Thymus (tissue), 11 donors: ENCODE measurements at regions not wholly inside any gene's neighbourhood (a gene's known extent, or its start where the extent isn't known, plus 50 kb on each side); places are given as distances from the start of the nearest gene placed in this dataset.
A peak's percentile ranks its signal among the peaks of the same experiment; 100 is the strongest.

Experiments used
- DNase-seq, 9 donors: peaks; one replicate each; pipeline ENCODE4 v3.0.0-alpha.2; 2013; ENCODE audit warnings: low spot score in 9 of 9, low read depth in 6 of 9, missing footprints in 1 of 9
- H3K27ac ChIP-seq, 2 donors: one replicate each; pipeline ENCODE4 v1.5.1; 2013; ENCODE audit warnings: control low read depth in 1 of 2, low read depth in 1 of 2, low read length in 1 of 2, mild to moderate bottlenecking in 1 of 2, moderate library complexity in 1 of 2
- H3K27me3 ChIP-seq, 2 donors: one replicate each; pipeline ENCODE4 v1.5.1; 2013; ENCODE audit warnings: low read length in 1 of 2; ENCODE audit not compliant: control insufficient read depth in 2 of 2, insufficient read depth in 1 of 2
- H3K36me3 ChIP-seq, 2 donors: one replicate each; pipeline ENCODE4 v1.5.1; 2013; ENCODE audit warnings: low read length in 1 of 2, mild to moderate bottlenecking in 1 of 2, moderate library complexity in 1 of 2; ENCODE audit not compliant: control insufficient read depth in 2 of 2, insufficient read depth in 2 of 2
- H3K4me1 ChIP-seq, 2 donors: one replicate each; pipeline ENCODE4 v1.5.1; 2013; ENCODE audit warnings: low read length in 2 of 2; ENCODE audit not compliant: control insufficient read depth in 2 of 2, insufficient read depth in 2 of 2
- H3K4me3 ChIP-seq, 2 donors: one replicate each; pipeline ENCODE4 v1.5.1; 2013; ENCODE audit warnings: low read length in 2 of 2, control low read depth in 1 of 2, mild to moderate bottlenecking in 1 of 2
- H3K9me3 ChIP-seq, 2 donors: one replicate each; pipeline ENCODE4 v1.5.1; 2013; ENCODE audit warnings: low read length in 1 of 2, mild to moderate bottlenecking in 1 of 2; ENCODE audit not compliant: control insufficient read depth in 2 of 2, insufficient read depth in 1 of 2
- WGBS: extraction: QIAGEN DNeasy Blood & Tissue Kit; methylation state at CpG from one replicate; pipeline ENCODE4 v1.1.7; 2013; 5-methylcytosine and 5-hydroxymethylcytosine counted together
- donor health status: healthy.

DNA sequence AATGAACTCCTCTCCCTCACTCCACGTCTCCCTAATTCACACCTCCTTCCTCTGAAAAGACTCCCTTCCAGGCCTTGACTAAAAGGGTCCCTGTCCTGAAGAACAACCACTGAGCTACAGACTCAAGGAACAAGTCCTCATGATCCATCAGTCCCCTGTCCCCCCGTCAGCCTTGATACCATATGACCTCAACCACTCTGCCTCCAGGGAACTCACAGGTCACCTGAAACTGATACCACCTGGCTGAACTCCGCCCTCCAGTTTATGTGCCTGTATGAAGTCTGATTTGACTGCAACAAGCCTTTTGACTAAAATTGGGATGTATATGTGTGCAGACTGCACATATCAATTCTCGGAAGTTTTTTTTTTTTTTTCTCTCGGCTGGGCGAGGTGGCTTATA is 88.7 kb downstream of the UGCG start:
- Histone ChIP-seq H3K4me1 (peaks cover 0 to 21% of the 10 kb centered on the region in 2 donors), H3K4me3 (no peak overlapping the region), H3K27me3 (no peaks in the 10 kb centered on the region), H3K9me3 (no peaks in the 10 kb centered on the region), H3K27ac (no peak overlapping the region), H3K36me3 (no peaks in the 10 kb centered on the region)
- 93% methylated on average over 6 of the region's 6 CpGs for WGBS
- no peak for DNase-seq

DNA sequence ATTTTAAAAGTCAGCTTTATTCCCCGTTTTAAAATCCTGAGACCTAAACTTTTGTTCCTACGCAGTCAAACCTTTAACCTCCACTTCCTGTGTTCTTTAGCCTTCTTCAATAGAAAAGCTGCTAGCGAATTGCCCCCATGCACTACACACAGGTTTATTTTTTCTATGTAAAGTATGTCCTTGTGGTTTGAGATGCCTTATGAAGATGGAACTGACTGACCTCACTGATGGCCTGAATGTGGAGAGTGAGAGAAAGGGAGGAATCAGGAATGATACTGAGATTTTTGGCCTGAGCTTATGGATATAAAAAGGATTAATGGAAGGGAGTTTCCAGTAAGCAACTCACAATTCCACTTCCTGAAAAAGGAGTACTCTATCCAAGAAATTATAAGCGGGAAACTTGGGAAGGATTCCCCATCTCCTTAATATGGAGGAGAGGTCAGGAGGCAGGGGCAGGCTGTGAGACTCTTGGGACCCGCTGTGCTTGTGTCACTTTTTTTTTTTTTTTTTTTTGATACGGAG is 89.5 kb downstream of the UGCG start:
- no peak overlapping the region for H3K4me3 ChIP-seq
- H3K4me1 ChIP-seq, result peaks cover 0 to 21% of the 10 kb centered on the region in 2 donors
- DNase-seq, result peak in 2 of 9 donors; percentile 13 to 55
- no peaks in the 10 kb centered on the region for H3K36me3 ChIP-seq
- H3K9me3 ChIP-seq, result no peaks in the 10 kb centered on the region
- no peaks in the 10 kb centered on the region for H3K27me3 ChIP-seq
- peak overlapping the region in 1 of 2 donors; percentile 31 for H3K27ac ChIP-seq
- 76% methylated on average over 6 of the region's 6 CpGs for WGBS
